Right kidney (tissue), 1 donor: ENCODE measurements at regions not wholly inside any gene's neighbourhood (a gene's known extent, or its start where the extent isn't known, plus 50 kb on each side); places are given as distances from the start of the nearest gene placed in this dataset.
"Not testable (repeated sequence)": the region's sequence is repeated elsewhere in the genome, so short reads cannot be mapped to it uniquely, and the experiment has no call there.

Experiments used
- DNase-seq: peaks from one replicate; pipeline ENCODE4 v3.0.0-alpha.2; 2016

DNA sequence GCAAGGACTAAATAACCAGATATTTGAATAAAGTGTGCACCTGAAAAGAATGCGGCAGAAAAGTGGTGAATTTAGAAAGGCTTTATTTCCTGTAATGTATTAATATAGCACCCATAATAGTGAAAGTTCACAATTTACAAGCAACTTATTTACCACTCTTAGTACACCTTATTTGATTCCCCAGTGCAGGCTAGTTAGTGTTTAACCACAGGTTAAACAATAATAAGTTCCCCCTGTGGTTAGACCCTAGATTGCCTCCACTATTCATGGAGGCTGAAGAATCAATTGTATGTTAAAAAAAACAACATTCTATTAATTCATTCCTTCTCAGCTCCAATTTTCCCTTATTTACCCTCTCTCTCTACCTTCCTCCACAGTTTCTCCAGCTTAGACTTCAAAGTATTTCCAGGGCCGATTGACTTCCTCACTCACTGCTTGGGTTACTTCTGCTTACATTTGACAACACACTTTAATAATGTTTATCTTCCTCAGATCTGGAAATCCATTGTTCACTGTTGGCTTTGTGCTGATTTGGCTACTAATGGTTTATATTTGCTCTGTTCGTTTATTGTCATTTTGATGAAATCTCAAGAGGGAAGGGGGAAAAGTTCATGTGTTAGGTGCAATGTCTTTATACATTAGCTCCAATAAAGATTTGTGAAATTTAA lies 796.3 kb downstream of the BRINP3 start:
- peak; percentile 4 for DNase-seq

DNA sequence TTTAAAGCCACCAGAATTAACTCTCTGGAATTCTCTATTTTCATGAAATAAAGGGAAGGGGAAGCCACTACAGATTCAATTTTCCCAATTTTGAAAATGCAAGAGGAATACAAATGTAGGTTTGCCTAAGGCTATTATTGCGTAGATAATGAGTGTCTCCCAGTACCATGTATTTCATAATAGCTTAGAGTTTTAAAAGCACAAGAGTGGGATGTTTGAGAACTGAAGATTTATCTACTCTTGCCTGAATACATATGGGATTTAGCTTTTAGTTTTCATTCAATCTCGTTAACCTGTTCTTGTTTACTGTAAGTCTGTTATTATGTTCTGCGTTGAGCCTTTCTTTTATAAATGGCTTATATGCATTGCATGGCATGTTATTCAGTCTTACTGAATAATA lies 795.1 kb downstream of the BRINP3 start:
- DNase-seq = no peak

- no peak for DNase-seq
Measured at GRCh38 chr1:189686288-189686687, 791.4 kb downstream of the BRINP3 start.

GRCh38 chr1:189693140-189693539 lies 784.5 kb downstream of the BRINP3 start:
- DNase-seq = no peak

- no peak for DNase-seq
Measured at GRCh38 chr1:189696297-189696696, 781.4 kb downstream of the BRINP3 start.

- no peak for DNase-seq
Measured at GRCh38 chr1:189697113-189697512, 780.6 kb downstream of the BRINP3 start.

DNA sequence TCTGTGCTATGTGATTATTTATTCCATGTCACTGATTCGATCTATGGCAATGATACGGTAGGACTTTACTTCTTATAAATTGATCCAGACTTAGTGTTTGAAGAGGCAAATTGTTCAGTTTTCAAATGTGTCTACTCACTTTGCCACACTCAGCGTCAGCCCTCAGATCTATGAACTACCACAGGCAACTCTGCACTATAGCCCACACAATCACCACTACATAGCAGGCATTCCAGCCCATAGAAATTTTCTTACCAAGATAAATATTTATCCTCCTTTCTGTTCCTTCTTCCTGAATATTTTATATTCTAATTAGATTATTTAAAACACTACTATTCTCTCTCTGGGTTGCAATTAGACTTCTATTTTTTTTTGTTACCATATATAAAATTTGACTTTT lies 776.1 kb downstream of the BRINP3 start:
- no peak for DNase-seq

GRCh38 chr1:189706594-189706993 lies 771.1 kb downstream of the BRINP3 start:
- DNase-seq = no peak

DNA sequence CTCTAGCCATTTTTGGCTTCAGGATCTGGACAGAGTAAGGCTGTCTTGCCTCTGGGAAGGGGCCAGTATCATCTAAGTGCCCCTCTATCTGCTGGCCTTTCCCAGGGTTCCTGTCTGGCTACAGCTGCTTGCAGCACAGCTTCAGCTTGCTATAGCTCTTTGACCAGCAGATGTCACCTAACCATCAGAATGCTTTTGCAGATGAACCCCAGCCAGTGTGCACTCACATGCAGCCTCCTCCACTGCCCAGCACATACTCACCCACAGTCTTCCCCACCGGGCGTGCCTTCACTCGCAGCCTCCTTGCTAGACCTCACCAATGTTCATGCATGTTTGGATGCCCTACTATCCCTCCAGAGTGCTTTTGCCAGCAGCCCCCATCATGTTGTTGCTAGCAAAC lies 769.0 kb downstream of the BRINP3 start:
- DNase-seq = no peak

DNA sequence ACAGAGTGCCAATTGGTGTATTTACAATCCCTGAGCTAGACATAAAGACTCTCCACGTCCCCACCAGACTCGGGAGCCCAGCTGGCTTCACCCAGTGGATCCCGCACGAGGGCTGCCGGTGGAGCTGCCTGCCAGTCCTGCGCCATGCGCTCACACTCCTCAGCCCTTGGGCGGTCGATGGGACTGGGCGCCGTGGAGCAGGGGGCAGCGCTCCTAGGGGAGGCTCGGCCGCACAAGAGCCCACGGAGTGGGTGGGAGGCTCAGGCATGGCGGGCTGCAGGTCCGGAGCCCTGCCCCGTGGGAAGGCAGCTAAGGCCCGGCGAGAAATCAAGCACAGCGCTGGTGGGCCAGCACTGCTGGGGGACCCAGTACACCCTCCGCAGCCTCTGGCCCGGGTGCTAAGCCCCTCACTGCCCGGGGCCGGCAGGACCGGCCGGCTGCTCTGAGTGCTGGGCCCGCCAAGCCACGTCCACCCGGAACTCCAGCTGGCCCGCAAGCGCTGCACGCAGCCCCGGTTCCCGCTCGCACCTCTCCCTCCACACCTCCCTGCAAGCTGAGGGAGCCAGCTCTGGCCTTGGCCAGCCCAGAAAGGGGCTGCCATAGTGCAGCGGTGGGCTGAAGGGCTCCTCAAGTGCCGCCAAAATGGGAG lies 759.4 kb downstream of the BRINP3 start:
- DNase-seq = not testable (repeated sequence)

- DNase-seq = no peak
Measured at GRCh38 chr1:189726806-189727205, 750.9 kb downstream of the BRINP3 start.

- no peak for DNase-seq
Measured at GRCh38 chr1:189751311-189751710, 726.4 kb downstream of the BRINP3 start.

DNA sequence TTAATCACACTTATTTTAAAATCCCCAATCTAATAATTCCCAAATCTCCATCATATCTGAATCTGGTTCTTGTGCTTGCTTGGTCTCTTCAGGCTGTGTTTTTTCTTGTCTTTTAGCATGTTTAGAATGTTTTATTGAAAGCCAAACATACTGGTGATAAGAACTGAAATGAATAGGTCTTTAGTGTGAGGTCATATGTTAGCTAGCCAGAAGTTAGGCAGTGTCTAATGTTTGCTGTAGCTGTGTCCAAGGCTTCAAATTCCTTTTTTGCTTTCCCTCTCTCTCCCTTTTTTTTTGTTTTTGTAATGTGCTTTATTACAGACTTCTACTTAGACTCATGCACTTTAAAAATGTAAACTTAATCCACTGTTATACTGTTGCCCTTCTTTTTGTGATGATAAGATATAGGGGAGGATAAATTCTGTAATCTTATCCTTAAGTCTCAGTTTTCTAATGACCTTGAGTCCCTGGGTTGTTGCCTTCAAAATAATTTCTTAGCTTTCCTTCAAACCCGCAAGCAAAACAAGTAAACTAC lies 725.1 kb downstream of the BRINP3 start:
- DNase-seq = no peak

- DNase-seq = not testable (repeated sequence)
Measured at GRCh38 chr1:189755100-189755499, 722.6 kb downstream of the BRINP3 start.

DNA sequence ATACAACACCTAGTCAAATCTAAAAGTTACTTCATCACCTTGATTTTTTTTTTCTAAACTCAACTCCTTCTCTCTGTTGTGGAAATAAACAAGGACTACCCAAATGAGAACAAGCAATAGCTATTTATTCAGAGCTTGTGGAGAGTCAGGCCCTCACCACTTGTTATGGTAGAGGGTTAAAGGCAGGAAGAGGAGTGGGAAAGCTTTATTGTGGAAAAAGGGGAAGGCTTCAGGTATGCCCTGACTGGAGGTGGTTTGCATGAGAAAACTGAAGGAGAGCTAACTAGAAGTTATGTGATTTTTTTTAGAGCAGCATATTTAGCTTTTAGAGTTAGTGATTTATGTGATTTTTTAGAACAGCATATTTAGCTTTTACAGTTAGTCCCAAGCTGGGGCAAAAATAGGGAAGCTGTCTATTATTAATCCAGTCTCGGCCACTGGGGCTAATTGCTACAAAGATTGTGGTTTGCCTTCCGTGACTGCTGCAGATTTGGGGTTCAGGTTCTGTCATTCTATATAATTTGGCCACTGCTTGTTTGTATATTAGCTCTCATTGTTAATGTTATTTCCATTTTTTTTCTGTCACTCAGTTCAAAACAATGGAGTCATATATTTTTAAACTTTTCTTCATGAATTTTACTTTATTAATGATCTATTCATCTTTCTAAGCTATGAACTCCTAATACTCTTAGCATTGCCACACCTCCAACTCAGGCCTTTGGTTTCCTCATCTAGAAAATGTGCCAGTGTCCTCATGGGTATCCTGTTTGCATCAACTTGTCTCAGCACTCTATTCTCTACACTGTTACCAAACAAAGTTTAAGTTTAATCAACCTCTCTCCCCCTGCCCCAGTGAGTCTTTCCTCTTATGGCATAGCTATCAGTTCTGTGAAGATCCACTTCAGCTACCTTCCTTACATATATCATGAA lies 713.0 kb downstream of the BRINP3 start:
- DNase-seq = no peak

DNA sequence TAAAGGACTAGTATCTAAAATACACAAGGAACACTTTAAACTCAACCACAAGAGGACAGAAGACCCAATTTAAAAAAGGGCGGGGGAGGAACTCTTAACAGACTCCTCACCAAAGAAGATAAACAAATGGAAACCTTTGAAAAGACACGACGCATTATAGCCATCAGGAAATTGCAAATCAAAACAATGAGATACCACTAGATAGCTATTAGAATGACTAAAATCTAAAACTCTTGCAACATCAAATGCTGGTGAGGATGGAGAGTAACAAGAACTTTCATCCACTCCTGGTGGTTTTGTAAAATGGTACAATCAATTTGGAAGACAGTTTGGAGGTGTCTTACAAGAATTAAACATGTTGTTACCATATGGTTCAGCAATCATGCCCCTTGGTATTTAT lies 708.2 kb downstream of the BRINP3 start:
- no peak for DNase-seq

DNA sequence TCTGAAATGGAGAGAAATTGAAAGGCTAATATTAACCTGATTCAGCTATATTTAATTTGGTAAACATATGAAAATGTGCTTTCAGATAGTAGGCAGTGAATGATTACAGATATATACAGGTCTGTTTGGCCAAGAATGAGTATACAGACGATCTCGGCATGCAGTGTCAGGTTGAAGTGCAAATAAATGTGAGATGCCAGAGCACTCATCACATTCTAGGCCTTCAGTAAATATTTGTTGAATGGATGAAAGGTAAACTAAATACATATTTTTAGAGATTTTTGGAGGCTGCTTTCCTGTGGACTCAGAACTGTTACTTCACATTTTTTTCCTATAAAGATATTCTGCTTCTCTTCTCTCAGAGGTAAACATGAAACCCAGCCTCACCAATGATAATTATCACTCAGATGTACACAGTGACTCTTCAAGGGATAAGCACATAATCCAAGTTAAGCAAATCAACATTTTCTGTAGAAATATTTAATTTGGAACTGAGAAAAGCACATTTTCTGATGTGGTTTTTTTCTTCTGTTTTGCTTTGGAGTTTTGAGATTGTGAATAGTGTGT lies 702.9 kb downstream of the BRINP3 start:
- DNase-seq = no peak

- no peak for DNase-seq
Measured at GRCh38 chr1:189775343-189775742, 702.3 kb downstream of the BRINP3 start.

GRCh38 chr1:189779034-189779433 lies 698.6 kb downstream of the BRINP3 start:
- no peak for DNase-seq

DNA sequence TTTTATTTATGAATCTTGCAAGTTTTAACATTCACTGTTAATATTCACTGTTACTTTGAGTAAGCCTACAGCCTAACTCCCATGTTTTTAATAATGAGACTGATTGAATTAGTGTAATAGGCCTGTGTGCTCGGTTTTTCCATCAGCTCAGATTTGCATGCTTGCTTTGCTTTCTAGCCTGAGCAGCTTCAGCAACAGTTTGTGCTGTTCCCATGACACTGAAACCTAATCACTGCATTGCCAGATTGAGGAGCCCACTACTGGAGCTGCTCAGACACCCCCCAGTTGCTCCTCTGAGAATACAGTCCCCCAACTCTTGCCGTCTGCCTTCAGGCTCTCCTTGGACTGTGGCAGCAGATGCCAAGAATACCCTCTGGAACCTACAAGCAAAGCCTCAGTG lies 695.4 kb downstream of the BRINP3 start:
- no peak for DNase-seq

DNA sequence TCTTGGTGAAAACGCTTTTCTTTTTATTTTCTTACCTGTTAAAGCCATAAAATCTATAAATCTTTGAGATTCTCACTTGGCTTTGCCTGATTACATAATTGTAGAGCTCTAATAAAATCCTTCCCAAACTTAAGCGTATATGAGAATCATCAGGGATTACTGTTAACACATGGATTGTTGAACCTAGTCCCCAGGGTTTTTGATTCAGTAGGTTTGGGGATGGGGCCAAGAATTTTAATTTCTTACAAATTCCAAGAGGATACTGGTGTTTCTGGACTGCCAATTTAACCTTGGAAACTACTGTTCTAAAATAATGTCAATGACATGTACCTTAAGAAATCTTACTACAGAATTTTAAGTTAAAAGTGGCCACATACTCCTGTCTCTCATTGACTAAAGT lies 694.2 kb downstream of the BRINP3 start:
- DNase-seq = no peak

GRCh38 chr1:189786761-189787160 lies 690.9 kb downstream of the BRINP3 start:
- no peak for DNase-seq

DNA sequence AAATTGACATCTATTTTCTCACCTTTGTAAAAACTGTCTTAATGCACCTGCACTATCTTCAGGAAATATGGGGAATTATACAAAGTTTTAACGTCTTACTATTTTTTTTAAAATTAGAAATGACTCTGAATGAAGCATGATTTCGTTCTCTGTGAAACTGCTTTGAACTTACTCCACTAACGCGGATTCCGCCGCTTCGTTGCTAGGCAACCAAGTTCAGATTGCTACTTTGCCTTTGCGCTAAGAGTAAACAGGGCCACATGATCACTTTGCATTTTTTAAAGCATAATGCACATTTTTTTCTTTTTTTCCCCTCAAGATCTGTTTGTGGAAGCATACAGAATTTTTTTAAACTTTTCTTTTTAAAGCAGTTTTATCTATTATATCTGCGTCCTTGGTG lies 690.5 kb downstream of the BRINP3 start:
- no peak for DNase-seq
